NCI-H1105 treated with DMSO at 0.1 percent for 48 hours (cell line): ENCODE measurements at regions not wholly inside any gene's neighbourhood (a gene's known extent, or its start where the extent isn't known, plus 50 kb on each side); places are given as distances from the start of the nearest gene placed in this dataset.

Experiments used
- DNase-seq: peaks from one replicate; lab custom pipeline; 2025; lab: John Stamatoyannopoulos, UW

GRCh38 chr9:21564175-21564574 is 82.1 kb upstream of the IFNE start:
- DNase-seq = no peak

DNA sequence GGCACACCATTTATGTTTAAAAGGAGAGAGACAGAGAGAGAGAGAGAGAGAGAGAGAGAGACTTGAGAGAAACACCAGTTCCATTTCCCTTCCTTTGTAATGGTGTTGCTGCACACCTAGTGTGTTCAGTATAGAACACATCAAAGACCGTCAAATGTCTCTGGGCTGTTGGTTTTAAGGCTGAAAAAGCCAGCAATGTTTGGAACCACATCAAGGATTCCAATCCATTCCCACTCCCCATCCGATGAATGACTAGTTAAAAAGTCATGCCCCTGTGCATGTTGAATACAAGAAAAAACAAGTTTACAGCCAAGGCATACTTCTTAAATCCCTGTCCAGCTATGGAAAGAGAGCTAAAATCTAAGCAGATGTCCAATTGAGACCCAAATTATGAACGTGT is 83.0 kb upstream of the IFNE start:
- no peak for DNase-seq

DNA sequence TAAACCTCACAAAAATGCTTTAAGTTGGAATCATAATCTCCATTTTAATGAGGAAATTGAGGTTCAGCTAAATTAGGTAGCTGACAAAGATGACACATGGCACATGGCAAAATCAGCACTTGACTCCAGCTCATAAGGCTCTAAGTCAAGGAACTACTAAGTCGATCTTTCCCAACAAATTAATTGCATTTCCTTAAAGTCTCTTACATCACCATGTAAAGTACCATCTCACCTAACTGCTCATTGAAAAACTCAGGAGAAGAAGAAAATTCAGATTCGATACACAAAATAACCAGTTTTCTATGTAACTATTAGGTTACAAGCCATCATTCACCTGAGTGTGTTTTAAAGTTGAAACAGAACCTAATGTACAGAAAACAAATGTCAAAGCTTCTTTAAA is 85.8 kb upstream of the IFNE start:
- DNase-seq = no peak

- no peak for DNase-seq
These were observed 86.4 kb upstream of the IFNE start for GRCh38 chr9:21568484-21568883.

DNA sequence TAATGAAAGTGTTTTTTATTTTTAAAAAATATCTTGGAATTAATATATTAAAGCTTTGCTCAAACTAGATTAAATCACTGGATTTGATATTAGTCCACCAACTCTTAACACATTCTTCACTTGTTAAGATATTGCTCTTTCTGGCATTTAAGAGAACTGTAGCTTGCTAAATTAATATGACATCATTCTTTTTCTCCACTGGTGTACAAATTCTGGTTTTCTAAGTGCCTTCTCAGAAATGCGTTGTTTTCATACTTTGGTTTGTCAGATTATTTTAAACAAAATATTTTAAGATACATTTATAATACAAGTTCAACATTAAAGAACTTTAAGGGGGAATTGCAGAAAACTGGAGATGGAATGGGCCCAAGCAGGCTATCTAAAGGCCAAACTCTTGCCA is 87.6 kb upstream of the IFNE start:
- DNase-seq = no peak

GRCh38 chr9:21570643-21571275 is 88.6 kb upstream of the IFNE start:
- no peak for DNase-seq

GRCh38 chr9:21574261-21574660 is 92.1 kb upstream of the IFNE start:
- no peak for DNase-seq

DNA sequence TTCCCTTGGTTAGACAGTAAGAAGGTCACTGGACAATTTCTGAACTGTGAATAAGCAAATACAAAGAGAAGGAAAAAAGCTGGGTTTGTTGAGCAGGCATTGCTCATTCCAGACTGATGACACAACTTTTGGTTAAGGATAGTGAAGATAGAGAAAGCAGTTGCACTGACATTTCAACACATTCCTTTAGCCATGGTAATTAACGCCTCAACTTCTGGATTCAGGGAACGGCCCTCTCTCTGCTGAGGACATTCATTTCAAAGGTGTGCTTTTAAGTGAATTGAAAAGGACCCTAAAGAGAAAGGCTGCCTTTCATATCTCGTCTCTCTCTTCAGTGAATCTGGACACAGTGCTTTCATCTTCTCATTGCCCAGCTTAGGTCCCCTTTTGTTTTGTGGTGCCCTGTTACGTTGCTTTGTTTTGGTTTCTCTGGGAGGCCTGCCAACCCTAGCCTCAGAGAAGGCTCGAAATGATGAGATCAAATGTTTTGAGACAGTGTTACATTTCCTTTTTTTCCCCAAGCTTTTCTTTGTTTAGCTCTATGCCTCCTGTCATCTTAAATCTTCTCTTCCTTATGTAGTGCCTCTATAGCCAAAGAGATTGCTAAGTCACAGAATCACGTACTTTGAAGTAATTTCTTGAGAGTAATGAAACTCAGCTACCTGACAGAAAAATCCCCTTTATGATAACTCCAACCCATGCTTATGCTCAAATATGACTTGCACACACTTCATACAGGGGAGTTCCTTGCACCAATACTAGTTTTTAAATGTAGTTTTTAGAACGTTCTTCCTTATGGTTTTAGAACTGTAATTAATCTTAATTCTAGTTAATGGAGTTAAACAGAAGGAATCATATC is 94.4 kb upstream of the IFNE start:
- no peak for DNase-seq

DNA sequence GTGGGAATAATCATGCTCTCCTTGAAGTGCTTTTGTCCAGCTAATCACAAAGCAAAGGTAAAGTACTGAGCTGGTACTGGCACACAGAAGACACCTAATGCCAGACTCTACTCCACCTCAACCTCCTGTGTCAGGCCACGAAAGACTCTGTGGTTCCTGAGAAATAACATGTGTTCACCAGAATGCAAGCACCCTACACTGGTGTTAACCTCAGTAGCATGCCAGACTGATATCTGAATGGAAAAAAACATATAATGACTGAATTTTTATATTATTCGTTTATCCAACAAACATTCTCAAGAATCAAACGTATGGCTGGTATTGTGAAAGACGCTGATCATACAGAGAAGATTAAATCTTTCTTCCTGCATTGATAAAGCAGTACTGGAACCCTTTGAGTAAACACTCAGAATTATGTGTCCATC is 97.1 kb upstream of the IFNE start:
- no peak for DNase-seq

- no peak for DNase-seq
These were observed 97.6 kb upstream of the IFNE start for GRCh38 chr9:21579743-21580142.

DNA sequence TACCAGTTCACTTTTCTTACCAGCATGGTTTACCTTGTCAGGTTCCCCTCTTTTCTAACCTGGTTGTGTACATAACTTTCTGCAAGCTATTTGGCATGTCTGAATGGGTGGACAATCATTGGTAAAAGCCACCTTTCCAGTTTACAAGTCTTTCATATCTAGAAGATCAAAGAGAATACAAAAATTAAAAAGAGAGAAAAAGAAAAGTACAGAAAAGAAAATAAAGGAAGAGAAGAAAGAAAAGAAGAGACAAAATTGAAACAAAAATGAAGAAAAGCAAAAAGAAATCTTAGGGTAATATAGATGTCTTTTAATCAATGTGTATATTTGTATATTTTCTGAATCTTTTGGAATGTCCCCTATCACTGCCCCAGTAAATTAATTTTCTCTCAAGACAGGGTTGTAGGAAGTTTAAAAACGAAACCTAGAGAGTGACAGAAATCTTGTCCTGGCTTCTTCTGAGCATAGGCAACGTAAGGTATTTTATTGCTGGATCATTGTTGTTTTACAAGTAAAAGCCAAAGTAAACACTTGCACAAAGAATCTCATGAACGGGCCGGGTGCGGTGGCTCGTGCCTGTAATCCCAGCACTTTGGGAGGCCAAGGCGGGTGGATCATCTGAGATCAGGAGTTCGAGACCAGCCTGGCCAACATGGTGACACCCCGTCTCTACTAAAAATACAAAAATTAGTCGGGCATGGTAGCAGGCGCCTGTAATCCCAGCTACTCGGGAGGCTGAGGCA is 98.7 kb upstream of the IFNE start:
- DNase-seq = no peak

DNA sequence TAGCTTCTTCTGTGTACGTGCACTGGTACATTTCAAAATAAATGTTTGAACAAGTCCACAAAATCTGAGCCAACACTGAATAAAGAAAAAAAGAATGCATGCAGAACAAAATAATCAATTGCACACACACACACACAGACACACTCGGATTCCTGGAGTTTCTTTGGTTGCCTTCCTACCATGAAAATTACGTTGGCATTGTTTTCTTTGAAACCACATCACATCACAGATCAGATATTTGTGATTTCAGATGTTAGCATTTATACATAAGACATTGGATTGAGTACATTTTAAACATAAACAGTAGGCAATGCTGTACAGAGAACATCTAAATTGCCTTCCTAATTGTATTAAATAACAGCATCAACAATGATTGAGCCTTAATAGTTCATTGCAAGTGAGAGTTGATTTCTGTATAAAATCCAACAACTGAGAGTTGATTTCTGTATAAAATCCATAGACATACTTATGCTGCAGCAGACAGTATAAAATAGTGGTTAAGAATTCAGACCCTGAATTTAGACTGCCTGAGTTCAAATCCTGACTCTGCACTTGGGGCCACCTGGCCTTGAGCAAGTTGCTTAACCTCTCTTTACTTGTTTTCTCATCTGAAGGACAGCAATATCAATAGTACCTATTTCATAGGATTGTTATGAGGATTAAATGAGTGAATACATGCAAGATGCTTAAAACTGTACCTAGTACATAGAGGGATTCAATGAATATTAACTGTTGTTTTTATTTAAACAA is 101.7 kb upstream of the IFNE start:
- no peak for DNase-seq

GRCh38 chr9:21584890-21585289 is 102.8 kb upstream of the IFNE start:
- no peak for DNase-seq

- no peak for DNase-seq
These were observed 103.9 kb upstream of the IFNE start for GRCh38 chr9:21585756-21586752.

DNA sequence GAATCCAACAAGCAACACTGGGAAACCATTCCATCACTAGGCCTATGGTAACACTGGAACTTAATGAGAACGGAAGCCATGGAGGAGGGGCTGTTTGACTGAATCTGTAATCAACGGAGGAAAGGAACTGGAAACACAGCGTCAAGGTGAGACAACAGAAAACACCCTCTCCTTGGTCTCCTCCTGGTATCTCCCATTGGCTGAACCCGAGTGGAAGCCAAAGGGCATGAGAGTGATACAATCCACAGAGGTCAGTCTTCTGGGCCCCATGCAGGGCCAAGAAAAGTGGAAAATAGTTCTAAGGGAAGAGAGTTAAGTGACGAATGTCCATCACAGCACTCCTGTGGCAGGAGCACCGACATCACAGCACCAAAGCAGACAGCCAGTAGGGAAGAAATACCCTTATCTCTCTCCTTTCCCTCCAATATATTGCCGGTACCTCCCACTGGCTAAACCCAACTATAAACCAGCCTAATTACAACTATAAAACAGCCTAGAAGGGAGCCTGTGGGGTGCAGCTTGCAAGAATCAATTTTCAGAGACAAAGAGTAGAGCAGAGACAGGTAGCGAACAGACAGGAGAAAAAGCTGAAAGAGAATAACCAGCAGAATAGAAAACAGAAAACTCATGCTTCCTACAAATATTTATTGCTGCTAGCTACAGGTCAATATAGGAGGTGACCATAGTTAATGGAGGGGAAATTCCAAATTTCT is 107.4 kb upstream of the IFNE start:
- DNase-seq = no peak

DNA sequence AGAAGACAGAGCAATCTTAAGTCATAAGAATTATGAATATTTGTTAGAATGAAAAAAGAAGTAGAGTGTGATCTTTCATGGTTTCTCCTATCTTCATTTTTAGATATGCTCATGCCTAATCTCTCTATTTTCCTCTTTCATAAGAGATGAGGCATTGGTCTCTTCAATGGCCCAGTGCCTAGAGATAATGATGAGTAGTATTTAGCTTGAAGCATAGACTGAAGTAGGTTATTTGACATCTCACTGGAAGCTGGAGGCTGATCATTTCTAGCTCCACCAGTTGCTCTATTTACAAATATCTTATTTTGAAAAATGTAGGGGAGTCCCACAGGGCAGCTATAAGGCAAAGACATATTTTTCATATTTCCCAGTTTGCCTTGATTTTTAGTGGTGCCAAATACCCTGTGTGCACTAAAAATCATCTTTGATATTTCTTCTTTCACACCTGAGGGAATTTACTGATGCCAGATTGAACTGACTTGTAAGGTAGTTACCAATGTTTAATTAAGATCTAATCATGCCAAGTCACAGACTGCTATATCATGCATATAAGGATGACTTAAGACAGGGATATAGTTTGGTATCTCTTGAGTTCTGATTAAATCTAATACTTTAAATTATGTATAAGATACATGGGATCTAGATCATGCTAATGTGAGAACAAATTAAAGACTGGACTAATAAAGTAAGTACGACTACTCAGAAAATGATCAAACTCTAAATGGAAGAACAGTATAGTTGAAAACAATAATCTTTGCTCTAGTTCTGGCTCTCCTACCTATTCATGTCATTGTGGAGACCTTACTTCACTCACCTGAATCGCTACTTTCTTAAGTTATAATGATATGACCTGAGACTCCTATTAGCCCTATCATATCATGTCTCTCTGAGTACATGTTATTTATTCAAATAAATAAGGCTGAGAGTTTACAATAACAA is 108.2 kb upstream of the IFNE start:
- DNase-seq = no peak

DNA sequence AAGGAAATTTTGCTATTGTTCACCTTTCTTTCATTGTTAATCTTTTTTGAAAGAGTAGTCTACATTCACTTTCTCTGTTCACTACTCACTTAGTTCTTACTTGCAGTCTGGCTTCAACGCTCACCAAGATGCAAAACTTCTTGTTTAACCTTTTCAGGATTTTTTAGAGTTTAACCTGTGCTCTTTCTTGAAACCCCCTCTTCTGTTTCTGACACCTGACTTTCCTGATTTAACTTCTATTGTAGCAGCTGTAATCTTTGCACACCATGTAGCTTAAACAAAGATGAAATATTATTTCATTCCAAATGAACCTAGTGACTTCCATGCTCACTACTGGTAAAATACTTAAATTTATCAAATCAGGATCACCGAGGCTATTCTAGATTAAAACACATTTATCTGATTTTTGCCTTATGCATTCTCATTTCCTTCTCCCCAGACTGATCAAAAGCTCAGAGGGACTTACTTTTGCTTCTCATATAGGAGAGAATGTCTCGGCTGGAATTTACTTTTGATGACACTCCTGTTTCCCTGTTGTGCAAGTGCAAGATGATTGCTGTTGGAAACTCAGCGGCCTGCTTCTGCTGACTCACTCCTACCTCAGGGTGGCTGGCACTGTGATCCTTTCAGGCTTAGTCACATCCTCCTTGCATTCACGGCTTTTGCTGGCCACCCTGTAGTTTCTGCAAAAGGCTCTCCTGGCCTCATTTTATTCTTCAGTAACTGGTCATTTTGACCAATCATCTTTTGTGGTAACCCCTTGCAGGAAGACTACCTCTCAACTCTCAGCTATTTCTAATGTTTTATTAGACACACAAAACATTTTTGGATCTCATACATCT is 109.3 kb upstream of the IFNE start:
- no peak for DNase-seq

DNA sequence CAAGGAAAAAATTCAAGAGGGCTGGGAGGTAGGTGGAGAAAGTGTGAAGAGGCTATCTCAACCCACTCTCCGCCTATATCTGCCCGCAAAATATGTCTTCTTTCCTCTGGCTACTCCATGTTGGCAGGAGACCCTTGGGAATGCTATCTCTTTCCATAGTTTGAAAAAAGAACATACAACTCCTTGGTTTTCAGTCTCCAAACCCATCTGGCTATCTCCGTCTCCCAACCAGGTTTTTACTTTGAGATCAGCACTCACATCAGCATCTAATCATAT is 109.9 kb upstream of the IFNE start:
- no peak for DNase-seq

DNA sequence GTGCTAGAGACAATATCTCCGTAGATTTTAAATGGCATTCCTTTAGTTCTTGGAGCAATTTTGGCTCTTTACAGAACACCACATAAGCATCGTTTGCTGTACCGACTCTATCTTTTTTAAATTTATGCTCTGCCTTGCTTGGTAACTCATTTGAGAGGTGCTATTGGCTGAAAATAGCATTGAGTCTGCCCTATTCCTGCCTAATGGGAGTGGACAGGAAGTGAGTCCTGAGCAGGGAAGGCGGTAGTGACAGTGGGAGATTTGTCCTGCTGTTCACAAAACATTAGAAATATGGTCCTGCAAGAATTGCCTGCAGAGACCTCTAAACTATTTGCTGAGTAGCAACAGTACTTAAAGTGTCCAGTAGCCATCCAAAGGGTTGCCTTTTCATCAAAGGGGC is 115.2 kb upstream of the IFNE start:
- no peak for DNase-seq
